Astrocyte of the spinal cord (primary cell): ENCODE measurements at regions not wholly inside any gene's neighbourhood (a gene's known extent, or its start where the extent isn't known, plus 50 kb on each side); places are given as distances from the start of the nearest gene placed in this dataset.
"Not testable (repeated sequence)": the region's sequence is repeated elsewhere in the genome, so short reads cannot be mapped to it uniquely, and the experiment has no call there.

Source experiments
- DNase-seq: peaks from one replicate; pipeline ENCODE4 v3.0.0; 2011; ENCODE audit warnings: low read depth, low spot score
- H3K4me3 ChIP-seq: 2 replicates; pipeline ENCODE4 v1.5.1; 2011; ENCODE audit warnings: low read depth, mild to moderate bottlenecking, low read length, moderate library complexity
- in situ Hi-C: cut with HindIII; loops from 2 replicates; pipeline ENCODE4 v1.10.0; 2017; ENCODE audit warnings: low sequenced_read_pairs
- TF ChIP-seq, protein P1 (sequence below): IDR thresholded peaks from 2 replicates; pipeline ENCODE4 v1.5.1; 2012; ENCODE audit warnings: low read depth, mild to moderate bottlenecking, low read length, inconsistent platforms

- no peak for DNase-seq
- H3K4me3 ChIP-seq, result no peak overlapping the region
- TF ChIP-seq, protein P1, sequence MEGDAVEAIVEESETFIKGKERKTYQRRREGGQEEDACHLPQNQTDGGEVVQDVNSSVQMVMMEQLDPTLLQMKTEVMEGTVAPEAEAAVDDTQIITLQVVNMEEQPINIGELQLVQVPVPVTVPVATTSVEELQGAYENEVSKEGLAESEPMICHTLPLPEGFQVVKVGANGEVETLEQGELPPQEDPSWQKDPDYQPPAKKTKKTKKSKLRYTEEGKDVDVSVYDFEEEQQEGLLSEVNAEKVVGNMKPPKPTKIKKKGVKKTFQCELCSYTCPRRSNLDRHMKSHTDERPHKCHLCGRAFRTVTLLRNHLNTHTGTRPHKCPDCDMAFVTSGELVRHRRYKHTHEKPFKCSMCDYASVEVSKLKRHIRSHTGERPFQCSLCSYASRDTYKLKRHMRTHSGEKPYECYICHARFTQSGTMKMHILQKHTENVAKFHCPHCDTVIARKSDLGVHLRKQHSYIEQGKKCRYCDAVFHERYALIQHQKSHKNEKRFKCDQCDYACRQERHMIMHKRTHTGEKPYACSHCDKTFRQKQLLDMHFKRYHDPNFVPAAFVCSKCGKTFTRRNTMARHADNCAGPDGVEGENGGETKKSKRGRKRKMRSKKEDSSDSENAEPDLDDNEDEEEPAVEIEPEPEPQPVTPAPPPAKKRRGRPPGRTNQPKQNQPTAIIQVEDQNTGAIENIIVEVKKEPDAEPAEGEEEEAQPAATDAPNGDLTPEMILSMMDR, result no peak
- in situ Hi-C loops, result loop anchor here (25.0 kb wide), 1 partner anchor 108 kb away; no protein-coding TSS in a partner anchor
Measured at GRCh38 chr1:53395671-53396215, 63.5 kb upstream of the DMRTB1 start.

- TF ChIP-seq, protein P1, result no peak
- in situ Hi-C loops, result loop anchor here (25.0 kb wide), 1 partner anchor 109 kb away; no protein-coding TSS in a partner anchor
- H3K4me3 ChIP-seq, result no peak overlapping the region
- no peak for DNase-seq
Measured at GRCh38 chr1:53396573-53397268, 62.5 kb upstream of the DMRTB1 start.

- TF ChIP-seq, protein P1, result no peak
- no peak for DNase-seq
- in situ Hi-C loops, result loop anchor here (25.0 kb wide), 1 partner anchor 111 kb away; no protein-coding TSS in a partner anchor
- H3K4me3 ChIP-seq, result no peak overlapping the region
Measured at GRCh38 chr1:53398091-53398490, 61.1 kb upstream of the DMRTB1 start.

- in situ Hi-C loops, result loop anchor here (25.0 kb wide), 1 partner anchor 111 kb away; no protein-coding TSS in a partner anchor
- TF ChIP-seq, protein P1, result no peak
- DNase-seq, result no peak
Measured at GRCh38 chr1:53398576-53399365, 60.4 kb upstream of the DMRTB1 start.

DNA sequence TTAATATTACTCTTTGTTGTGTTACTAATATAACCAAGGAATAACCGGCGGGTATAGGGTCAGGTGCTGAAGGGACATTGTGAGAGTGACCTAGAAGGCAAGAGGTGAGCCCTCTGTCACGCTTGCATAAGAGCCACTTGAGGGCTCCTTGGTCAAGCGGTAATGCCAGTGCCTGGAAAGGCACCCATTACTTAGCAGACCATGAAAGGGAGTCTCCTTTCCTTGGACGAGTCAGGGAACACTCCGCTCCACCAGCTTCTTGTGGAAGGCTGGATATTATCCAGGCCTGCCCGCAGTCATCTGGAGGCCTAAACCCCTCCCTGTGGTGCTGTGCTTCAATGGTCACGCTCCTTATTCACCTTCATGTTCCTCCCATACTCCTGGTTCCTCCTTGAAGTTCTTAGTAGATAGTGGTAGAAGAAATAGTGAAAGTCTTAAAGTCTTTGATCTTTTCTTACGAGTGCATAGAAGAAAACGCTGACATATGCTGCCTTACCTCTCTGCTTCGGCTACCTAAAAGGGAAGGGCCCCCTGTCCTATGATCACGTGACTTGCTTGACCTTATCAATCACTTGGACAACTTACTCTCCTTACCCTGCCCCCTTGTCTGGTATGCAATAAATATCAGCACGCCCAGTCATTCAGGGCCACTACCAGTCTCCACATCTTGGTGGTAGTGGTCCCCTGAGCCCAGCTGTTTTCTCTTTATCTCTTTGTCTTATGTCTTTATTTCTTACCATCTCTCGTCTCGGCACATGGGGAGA is 59.6 kb upstream of the DMRTB1 start:
- not testable (repeated sequence) for H3K4me3 ChIP-seq, DNase-seq
- in situ Hi-C loops, result loop anchor here (25.0 kb wide), 1 partner anchor 112 kb away; no protein-coding TSS in a partner anchor

More at GRCh38 chr1:53398576-53399365, 60.4 kb upstream of the DMRTB1 start:
- no peak overlapping the region for H3K4me3 ChIP-seq

DNA sequence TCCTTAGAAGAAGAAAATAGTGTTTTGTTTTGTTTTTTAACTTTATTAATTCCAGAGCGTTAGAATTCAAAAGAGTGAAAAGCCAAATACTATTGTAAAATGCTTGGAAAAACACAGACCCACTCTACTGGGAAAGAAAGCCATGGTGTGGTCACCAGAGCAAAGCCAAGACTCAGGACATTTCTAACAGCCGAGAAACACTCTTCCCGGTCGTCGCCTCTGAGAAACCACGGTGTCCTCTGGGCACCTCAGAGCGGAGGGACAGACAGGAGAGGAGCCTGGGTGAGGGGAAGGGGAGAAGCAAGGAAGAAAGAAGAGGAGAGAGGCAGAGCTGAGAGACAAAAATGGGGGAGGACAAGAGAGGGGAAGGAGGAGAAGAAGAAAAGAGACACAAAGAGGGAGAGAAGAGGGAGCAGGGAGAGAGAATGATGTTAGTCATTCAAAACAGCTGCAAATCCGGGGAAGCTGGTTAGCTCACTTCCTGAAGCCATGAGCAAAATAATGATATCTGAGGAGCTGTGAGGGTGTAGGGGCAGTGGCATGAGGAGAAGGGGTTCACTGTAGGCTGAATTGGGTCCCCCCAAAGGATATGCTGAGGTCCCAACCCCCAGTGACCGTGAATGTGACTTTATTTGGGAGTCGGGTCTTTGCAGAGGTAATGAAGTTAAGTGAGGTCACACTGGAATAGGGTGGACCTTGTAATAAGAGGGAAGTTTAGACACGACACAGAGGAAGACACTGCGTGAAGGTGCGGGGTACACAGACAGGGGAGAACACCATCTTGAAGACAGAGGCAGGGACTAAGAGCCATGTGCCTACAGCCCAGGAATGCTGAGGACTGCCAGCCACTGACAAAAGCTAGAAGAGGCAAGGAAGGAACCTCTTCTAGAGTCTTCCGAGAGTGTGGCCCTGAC is 58.2 kb upstream of the DMRTB1 start:
- no peak for DNase-seq
- H3K4me3 ChIP-seq, result no peak overlapping the region
- TF ChIP-seq, protein P1, result no peak
- in situ Hi-C loops, result no loop called here
